GM19397 (cell line): ENCODE measurements at regions not wholly inside any gene's neighbourhood (a gene's known extent, or its start where the extent isn't known, plus 50 kb on each side); places are given as distances from the start of the nearest gene placed in this dataset.

Experiments used
- ATAC-seq: cut with Tn5 transposase; IDR thresholded peaks from one replicate; pipeline ENCODE4 v1.9.1; 2021; ENCODE audit warnings: mild to moderate bottlenecking, moderate library complexity; ENCODE audit not compliant: unreplicated experiment

DNA sequence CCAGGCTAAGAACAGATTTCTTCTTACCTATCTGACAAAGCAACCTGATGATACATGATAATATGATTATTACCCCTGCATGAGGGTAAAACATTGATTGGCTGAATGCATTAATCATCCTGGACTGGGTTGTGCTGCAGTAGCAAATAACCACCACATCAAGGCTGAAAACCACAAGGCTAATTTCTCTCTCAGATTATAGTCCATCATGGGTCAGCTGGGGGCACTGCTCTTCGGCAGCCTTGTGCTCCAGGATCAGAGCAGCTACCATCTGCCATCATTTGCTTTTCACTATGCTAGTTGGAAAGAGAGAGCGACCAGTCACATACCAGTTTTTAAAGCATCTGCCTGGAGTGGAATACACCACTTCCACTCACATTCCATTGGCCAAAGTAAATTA is 383.5 kb downstream of the RASEF start:
- ATAC-seq: no peak

DNA sequence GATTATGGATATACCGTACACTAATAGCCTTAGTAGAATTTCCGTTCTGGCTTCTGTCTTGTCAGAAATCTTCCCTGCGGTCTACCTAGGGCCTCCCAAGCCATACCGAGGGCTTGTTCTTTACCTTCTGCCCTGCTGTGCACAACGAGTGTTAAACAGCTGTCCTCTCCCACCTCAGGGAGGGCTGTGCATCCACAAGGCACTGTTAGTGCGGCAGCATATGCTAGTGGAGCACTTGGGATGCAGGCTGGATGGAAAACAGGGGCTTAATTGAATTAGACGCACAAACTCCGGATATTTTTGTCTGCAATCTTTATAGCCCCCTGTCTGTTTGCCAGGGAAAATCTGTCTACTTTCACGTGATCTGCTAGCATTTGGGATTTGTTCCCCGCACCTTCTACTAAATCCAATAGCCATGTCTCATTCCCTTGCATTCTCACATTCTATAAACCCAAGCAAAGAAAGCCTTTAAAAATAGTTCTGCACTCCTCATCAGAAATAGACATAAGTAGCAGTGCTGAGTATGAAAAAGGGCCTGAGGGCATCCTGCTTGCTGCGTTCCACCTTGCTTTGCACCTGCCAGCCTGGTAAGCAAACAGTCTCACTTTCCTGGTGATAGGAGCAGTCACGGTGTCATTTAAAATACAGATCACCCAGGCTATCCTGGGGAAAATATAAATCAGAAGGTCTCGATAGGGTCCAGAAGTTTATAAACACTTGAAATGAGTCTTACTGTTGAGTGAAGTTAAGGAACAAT is 382.6 kb downstream of the RASEF start:
- no peak for ATAC-seq

DNA sequence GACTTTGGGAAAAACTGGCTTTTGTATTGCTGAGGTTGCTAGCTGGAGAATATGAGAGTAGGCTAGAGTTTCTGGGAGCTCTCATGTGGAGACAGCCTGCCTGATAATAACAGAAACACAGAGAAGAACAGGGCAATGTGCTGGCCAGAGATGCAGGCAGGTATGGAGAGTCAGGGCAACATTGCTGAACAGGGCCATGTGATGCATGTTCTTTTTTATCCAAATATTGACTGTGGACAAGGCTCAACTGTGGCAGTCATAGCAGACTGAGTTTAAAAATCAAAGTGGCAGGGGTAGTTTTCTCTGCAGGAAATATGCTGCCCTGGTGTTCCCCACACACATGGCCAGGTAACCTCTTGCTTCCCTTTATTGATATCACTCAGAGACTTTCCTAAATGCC is 381.1 kb downstream of the RASEF start:
- no peak for ATAC-seq

DNA sequence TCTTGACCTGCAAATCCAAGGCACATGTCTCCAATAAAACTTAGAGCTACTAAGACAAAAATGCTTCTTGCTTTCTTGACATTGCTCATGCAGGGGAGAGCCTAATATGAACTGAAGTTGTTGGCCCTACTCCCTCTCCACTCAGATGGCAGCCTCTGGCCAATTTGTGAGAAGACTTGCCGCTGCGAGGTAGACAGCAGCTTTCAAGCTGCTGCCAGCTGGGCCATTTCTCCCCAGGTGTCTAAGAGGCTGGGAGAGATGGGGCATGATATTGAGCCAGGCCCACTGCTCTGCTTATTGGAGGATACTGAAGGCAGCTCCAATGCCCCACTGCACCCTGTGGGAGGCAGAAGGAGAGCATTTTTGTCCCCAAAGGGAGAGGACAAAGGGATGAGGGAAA is 380.5 kb downstream of the RASEF start:
- ATAC-seq: no peak

DNA sequence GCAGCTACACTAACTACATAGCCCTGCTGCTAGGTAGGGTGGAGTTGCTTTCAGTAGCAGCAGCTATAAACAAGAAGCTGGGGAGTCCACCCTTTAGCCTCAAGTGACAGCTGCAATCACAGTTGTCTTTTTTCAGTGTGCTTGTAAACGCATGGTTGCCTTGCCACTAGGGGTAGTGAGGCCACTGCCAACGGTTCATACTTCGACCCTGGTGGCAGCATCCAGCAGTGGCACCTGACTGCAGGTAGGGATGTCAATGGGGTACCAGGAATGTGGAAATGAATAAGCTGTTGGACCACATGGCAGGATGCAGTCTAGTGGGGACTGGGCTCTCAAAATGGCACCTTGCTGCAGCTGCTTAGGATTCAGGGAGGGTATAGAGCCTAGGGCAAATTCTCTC is 367.2 kb downstream of the RASEF start:
- no peak for ATAC-seq

DNA sequence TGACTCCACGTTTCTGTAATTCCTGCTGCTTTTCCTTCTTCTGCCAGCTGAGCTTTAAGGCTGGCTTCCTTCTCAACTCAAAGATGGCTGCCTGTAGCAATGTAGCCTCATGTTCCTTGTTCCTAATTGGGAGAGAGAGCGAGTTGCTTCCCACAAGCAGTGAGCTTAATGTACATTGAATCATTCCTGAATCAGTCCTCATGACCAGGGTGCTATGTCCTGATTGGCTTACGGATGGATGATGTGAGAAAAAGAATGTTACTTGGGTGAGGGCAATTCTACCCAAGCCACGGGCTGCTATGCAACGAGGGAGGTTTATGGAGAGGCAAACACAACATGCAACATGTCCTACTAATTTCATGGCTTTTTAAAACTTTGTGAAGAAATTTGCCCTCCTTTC is 356.2 kb downstream of the RASEF start:
- ATAC-seq: no peak

DNA sequence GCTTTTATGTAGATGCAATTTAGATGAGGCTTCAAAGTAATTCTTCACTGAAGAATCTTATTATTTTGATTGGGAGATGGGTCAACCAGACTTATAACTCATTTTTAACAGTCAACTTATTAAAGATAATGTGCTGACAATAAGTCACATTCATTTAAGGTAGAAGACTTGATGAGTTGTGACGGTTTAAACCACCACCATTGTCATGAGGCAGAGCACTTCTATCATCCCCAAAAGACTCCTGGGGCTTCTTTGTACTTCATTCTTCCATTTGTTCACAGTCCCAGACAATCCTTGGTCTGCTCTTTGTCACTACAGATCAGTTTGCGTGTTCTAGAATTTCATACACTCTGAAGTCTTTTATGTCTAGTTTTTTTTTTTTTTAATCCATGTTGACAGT is 346.1 kb downstream of the RASEF start:
- no peak for ATAC-seq

DNA sequence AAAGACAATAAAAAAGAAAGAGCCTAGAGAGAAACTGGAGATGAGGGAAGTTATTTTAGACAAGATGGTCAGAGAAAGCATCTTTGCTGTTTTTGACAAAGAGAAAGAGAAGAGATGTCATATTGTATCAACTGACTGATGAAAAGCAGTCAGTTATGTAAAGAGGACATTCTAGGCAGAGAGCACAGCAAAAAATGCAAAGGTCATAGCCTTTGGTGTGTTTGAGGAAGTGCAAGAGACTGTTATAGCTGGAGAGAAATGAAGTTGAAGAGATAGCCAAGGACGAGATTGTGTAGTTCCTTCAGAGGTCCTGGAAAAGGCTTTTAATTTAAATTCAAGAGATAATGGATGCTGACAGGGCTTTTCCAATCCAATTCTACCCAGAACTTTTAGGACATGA is 342.4 kb downstream of the RASEF start:
- no peak for ATAC-seq

DNA sequence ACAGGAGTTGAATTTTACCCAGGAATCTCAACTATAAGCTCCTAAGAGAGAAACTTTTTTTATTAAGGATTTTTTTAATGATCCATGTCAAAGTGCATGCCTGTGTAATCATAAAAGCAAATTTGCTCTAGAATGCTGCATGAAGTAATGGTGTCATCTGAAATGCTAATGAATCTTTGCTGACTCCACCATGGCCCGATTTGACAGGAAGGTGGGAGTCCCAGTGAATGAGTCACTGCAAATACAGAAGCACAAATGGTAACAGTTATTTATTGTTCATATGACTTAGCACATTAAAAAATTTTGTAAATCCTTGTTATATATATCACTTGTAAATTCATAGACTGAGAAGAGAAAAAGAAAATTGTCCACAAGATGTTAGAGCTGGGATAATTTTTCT is 341.3 kb downstream of the RASEF start:
- no peak for ATAC-seq

DNA sequence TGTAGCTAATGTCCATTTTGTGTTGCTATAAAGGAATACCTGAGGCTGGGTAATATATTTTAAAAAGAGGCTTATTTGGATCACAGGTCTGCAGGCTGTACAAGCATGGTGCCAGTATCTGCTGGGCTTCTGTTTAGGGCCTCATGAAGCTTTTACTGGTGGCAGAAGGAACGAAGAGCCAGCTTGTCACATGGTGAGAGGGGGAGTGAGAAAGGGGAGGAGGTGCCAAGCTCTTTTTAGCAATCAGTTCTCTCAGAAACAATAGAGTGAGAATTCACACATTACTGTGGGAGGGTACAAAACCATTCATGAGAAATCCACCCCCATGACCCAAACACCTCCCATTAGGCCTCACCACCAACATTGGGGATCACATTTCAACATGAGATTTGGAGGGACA is 340.9 kb downstream of the RASEF start:
- ATAC-seq: no peak

DNA sequence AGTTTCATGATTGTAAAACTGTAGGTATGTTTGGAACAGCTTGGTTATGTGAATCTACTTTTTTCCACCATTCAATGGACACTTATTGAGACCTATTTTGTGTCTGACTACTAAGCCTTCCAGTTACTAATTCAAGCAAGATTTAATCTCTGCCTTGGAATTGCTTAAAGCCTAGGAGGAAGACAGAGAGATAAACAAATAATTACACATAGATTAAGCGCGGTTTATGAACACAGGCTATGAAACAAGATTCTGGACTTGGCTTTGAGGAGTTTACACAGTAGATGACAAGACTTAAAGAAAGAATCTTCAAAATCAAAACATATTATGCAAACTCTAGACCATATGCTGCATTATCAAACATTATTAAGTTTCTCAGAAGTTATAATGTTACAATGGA is 340.4 kb downstream of the RASEF start:
- no peak for ATAC-seq

DNA sequence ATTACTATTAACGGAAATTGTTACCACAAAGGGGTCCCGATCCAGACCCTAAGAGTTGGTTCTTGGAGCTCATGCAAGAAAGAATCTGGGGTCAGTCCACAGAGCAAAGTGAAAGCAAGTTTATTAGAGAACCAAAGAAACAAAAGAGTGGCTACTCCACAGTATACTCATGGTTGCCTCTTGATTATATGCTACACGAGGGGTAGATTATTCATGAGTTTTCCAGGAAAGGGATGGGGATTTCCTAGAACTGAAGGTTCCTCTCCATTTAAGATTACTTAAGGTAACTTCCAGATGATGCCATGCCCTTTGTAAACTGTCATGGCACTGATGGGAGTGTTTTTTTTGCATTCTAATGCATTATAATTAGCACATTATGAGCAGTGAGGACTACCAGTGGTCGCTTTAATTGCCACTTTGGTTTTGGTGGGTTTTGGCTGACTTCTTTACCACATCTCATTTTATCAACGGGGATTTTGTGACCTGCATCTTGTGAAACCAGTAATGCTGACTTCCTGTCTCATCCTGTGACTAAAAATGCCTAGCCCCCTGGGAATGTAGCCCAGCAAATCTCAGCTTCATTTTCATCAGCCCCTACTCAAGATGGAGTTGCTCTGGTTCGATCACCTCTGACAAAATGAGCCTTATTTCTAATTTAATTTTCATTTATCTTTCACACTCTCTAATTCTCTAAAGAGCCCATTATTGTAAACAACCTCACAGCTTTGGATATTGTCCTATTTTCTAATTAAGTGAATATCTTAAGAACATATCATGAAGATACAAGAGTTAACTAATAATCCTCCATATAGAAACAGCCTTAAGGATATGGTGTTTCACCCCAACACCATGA is 336.3 kb downstream of the RASEF start:
- no peak for ATAC-seq

DNA sequence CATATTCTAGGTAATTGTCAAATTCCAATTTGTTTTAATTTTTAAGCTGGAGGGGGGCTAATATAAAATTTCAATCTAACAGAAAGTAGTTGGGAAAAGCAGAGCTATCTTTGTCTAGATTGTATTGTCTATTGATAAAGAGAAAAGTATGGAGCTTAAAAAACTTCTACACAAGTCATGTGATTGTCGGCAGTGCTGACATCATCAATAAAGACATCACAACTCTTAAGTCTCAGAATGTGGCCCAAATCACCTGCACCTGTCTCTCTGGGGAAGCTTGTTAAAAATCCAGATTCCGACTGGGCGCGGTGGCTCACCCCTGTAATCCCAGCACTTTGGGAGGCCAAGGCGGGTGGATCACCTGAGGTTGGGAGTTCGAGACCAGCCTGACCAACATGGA is 333.8 kb downstream of the RASEF start:
- ATAC-seq: no peak

DNA sequence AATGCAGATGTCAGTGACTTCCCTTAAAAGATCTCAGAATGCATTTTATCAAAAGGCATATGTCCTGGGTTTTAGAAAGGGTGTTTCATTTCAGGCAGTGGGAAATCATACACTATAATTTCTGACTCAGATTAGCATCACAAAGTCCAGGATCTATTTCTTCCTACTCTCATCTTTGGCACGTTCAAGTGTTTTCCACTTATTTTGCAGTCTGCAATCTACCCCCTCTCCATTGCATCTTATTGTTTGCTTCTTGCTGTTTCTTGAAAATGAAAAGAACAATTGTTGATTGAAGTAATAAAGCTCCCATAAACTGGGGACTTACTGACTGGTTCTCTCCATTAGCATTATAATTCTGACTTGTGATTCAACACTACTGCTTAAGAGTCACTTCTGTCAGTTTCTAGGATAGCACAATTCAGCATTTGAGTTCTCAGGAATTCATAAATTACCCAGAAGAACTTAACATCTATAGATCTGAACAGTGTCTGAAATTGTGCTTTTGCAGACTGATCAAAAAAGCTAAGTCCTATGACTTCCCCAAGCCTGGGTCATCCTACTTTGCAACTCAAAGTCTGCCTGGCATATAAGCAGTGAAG is 332.9 kb downstream of the RASEF start:
- ATAC-seq: no peak

DNA sequence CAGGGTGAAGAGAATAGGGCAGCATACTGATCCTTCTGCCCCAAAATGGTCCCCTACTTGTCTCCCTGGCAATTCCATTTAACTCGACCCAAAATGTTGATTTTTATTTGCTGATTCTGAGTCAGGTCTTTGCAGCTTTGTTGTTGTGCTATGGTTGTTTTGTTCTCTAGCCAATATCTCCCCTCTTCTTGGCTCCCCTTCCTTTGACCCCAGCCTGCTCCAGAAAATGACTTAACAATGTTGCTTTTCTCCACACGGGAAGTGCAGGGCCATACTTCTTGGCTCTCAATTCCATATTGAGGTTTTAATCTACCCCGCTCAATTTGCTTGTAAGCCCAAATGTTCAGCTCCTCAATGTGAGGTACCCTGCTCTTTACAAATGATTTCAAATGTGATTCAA is 330.0 kb downstream of the RASEF start:
- ATAC-seq: no peak

DNA sequence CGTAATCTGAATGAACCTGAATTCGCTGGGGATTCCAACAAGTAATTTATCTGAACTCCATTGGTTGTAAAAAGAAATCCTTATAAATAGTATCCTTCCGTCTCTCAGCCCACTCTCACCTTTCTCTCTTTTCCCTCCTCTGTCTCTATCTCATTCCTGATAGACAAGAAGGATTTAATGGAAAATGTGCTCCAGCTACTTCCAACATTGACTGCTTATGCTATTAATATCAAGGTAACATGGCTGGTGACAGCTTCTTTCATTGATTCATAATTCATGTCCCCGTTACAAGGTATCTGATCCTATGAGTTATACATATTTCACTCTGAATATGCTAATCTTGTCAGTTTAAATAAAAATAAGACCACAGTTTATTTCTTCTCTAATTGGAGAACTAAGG is 326.8 kb downstream of the RASEF start:
- ATAC-seq: no peak

DNA sequence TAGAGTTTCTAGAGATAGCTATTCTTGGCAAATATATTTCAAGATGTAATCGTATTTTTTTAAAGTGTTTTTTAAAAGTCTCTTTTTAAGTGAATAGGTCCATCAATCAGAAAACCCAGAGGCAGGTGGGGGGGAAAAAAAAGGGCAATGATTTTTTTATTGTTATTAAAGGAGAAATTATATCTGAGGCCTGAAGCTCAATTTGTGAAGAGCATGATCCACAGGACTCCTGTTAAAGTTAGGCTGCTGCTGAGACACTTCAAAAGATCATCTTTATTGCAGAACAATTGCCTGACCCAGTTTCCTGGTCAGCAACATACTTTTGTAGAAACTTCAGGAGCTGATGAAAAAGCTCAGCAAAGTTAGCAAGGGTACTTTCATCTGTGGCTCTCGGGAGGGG is 326.2 kb downstream of the RASEF start:
- no peak for ATAC-seq

DNA sequence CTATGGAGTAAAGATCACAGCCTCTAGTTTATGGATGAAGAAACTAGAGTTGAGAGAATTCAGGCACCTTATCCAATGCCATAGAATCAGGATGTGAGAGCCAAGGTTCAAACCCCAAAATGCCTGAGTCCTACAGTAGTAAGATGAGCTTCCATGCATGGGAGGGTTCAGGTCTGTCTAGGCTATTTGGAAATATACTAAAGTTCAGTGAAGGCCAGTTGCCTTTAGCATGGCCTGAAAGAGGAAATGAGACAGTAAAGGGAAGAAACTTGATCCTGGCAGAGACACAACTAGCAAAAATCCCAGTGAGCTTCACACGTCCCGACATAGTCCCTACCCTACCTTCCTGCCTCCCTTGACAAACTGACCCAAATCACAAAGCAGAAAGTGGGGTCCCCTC is 317.0 kb downstream of the RASEF start:
- ATAC-seq: no peak

DNA sequence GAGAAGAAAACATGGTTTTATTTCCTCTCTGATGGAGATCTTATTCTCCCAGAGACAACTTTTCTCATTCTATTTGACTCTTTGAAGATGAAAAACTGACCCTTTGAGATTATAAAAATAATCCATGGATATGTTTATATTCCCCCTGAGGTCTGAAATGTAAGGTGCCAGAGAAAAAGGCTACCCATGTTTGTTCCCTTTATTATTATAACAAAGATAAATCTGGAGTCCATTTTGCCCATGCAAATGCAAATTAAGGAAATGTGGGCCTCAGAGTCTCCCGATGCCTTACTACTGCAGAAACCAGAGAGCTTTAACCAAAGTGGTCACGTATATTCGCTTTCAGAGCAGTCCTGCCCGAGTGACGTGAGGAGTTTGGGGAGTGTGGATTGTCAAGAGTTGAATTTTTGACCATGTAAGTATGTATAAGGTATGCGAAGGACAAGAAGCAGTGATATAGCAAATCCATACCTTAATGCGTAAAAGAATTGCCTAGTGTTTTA is 312.5 kb downstream of the RASEF start:
- ATAC-seq: no peak

DNA sequence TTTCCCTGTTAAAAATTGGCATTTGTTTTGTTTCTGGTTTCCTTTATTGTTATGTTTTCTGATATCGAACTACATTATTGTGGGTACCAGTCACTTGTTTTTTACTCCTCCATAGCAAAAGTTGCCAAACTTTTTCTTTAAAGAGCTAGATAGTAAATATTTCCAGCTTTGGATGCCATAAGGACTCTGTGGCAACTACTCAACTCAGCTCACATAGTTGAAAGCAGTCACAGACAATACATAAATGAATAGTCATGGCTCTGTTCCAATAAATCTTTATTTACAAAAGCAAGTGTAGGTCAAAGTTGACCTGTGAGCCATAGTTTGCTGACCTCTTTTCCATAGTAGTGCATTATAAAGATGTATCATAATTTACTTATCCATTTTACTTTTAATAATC is 305.0 kb downstream of the RASEF start:
- no peak for ATAC-seq

DNA sequence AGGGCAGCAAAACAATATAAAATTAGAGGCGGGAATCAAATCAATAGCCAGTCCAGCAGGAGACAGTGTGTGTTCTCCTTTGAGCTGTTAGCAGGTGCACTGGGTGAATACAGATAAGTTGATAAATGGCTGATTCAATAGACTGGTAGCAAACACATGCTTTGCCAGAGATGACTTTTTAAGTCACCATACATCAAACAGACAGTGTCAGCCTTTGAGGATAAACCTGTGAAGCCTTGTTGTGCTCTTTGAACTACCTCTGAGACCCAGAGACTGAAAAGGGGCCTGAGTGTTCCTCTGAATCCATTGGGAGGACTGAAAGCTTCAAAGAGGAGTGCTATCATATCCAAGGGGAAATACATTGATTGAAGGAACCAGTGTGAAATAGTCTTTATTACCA is 301.9 kb downstream of the RASEF start:
- no peak for ATAC-seq

DNA sequence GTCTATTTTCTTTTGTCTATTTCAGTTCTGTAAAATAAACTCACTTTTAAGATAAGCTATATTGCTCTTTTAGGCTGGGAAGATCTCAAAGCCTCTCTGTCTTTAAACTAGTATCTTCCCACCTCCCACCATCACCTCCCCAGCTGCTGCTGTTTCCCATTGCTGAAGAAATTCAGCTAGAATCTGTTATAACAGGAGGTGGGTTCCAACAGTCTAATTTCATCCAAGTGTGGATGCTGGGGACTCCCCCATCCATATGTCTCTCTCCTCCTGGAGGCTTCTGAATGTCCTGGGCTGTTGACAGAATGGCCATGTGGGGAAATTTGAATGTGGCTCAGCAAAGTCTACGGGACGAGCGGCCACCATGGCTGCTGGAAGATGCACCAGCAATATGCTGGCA is 301.0 kb downstream of the RASEF start:
- no peak for ATAC-seq
